Stimulated activated naive B cell treated with anti-CD40 and anti-IgM and Interleukin-4, amounts not matched to agents 10 μg/mL and 1 μg/mL and 100 μg/mL, for 72 hours (primary cell): ENCODE measurements at regions not wholly inside any gene's neighbourhood (a gene's known extent, or its start where the extent isn't known, plus 50 kb on each side); places are given as distances from the start of the nearest gene placed in this dataset.
"Not testable (repeated sequence)": the region's sequence is repeated elsewhere in the genome, so short reads cannot be mapped to it uniquely, and the experiment has no call there.

ENCODE experiments used
- ATAC-seq, 2 donors: fragments of 150-1000 bp; cut with Tn5 transposase; replicated peaks; 2 replicates each; pipeline ENCODE4 v1.10.0; 2021; ENCODE audit warnings: moderate library complexity in 1 of 2
- DNase-seq: peaks from one replicate; pipeline ENCODE4 v3.0.0; 2021
- H3K27ac Mint-ChIP-seq: one replicate; pipeline ENCODE4 v1.8.0; 2022; ENCODE audit warnings: mild to moderate bottlenecking, mixed read lengths
- H3K27me3 Mint-ChIP-seq, 2 donors: one replicate each; pipeline ENCODE4 v1.8.0; 2022; ENCODE audit warnings: mixed read lengths in 2 of 2
- H3K36me3 Mint-ChIP-seq, 2 donors: one replicate each; pipeline ENCODE4 v1.8.0; 2022; ENCODE audit warnings: mixed read lengths in 2 of 2, mild to moderate bottlenecking in 1 of 2
- H3K4me1 Mint-ChIP-seq, 2 donors: one replicate each; pipeline ENCODE4 v1.8.0; 2022; ENCODE audit warnings: mixed read lengths in 2 of 2, mild to moderate bottlenecking in 1 of 2
- H3K4me3 Mint-ChIP-seq, 2 donors: one replicate each; pipeline ENCODE4 v1.8.0; 2022; ENCODE audit warnings: mild to moderate bottlenecking in 2 of 2, mixed read lengths in 2 of 2, moderate library complexity in 1 of 2
- H3K9me3 Mint-ChIP-seq, 2 donors: one replicate each; pipeline ENCODE4 v1.8.0; 2022; ENCODE audit warnings: mixed read lengths in 2 of 2, mild to moderate bottlenecking in 1 of 2

- H3K27me3 Mint-ChIP-seq = peaks cover 0 to 2% of the 10 kb centered on the region in 2 donors
- DNase-seq (no peak), ATAC-seq (no peak)
- H3K36me3 Mint-ChIP-seq = no peaks in the 10 kb centered on the region
- H3K4me1 Mint-ChIP-seq = no peaks in the 10 kb centered on the region
- H3K27ac Mint-ChIP-seq = no peak overlapping the region
- no peak overlapping the region for H3K4me3 Mint-ChIP-seq
- H3K9me3 Mint-ChIP-seq = no peaks in the 10 kb centered on the region
These were observed 119.4 kb upstream of the F3 start for GRCh38 chr1:94660994-94661393.

GRCh38 chr1:94660258-94660657 lies 118.7 kb upstream of the F3 start:
- Mint-ChIP-seq H3K36me3 (no peaks in the 10 kb centered on the region), H3K27ac (no peak overlapping the region), H3K4me1 (no peaks in the 10 kb centered on the region), H3K4me3 (no peak overlapping the region), H3K9me3 (no peaks in the 10 kb centered on the region), H3K27me3 (peaks cover 0 to 3% of the 10 kb centered on the region in 2 donors)
- DNase-seq (no peak), ATAC-seq (no peak)

GRCh38 chr1:94659202-94659601 lies 117.6 kb upstream of the F3 start:
- not testable (repeated sequence) for H3K4me3 Mint-ChIP-seq, H3K27me3 Mint-ChIP-seq, H3K27ac Mint-ChIP-seq, H3K9me3 Mint-ChIP-seq, H3K4me1 Mint-ChIP-seq, ATAC-seq, DNase-seq, H3K36me3 Mint-ChIP-seq

GRCh38 chr1:94658221-94658620 lies 116.7 kb upstream of the F3 start:
- peaks cover 0 to 7% of the 10 kb centered on the region in 2 donors for H3K27me3 Mint-ChIP-seq
- H3K27ac Mint-ChIP-seq = no peak overlapping the region
- H3K4me1 Mint-ChIP-seq = no peaks in the 10 kb centered on the region
- H3K4me3 Mint-ChIP-seq = no peak overlapping the region
- no peaks in the 10 kb centered on the region for H3K9me3 Mint-ChIP-seq
- ATAC-seq (no peak), DNase-seq (no peak)
- no peaks in the 10 kb centered on the region for H3K36me3 Mint-ChIP-seq

- H3K27me3 Mint-ChIP-seq, H3K36me3 Mint-ChIP-seq, DNase-seq, H3K27ac Mint-ChIP-seq, H3K4me3 Mint-ChIP-seq, ATAC-seq, H3K4me1 Mint-ChIP-seq, H3K9me3 Mint-ChIP-seq: not testable (repeated sequence)
These were observed 116.2 kb upstream of the F3 start for GRCh38 chr1:94657776-94658175.

GRCh38 chr1:94656967-94657366 lies 115.4 kb upstream of the F3 start:
- no peak for DNase-seq
- no peak overlapping the region for H3K4me3 Mint-ChIP-seq
- no peak for ATAC-seq
- peaks cover 0 to 8% of the 10 kb centered on the region in 2 donors for H3K27me3 Mint-ChIP-seq
- no peaks in the 10 kb centered on the region for H3K4me1 Mint-ChIP-seq
- H3K36me3 Mint-ChIP-seq = no peaks in the 10 kb centered on the region
- H3K27ac Mint-ChIP-seq = no peak overlapping the region
- H3K9me3 Mint-ChIP-seq = no peaks in the 10 kb centered on the region

GRCh38 chr1:94654919-94655318 lies 113.4 kb upstream of the F3 start:
- no peak overlapping the region for H3K4me3 Mint-ChIP-seq
- ATAC-seq = no peak
- H3K4me1 Mint-ChIP-seq = no peaks in the 10 kb centered on the region
- no peak overlapping the region for H3K27ac Mint-ChIP-seq
- DNase-seq = no peak
- H3K27me3 Mint-ChIP-seq = peaks cover 8 to 13% of the 10 kb centered on the region in 2 donors
- H3K9me3 Mint-ChIP-seq = no peaks in the 10 kb centered on the region
- H3K36me3 Mint-ChIP-seq = no peaks in the 10 kb centered on the region

- Mint-ChIP-seq H3K4me3 (no peak overlapping the region), H3K27me3 (peaks cover 8 to 13% of the 10 kb centered on the region in 2 donors), H3K36me3 (no peaks in the 10 kb centered on the region), H3K27ac (no peak overlapping the region), H3K9me3 (no peaks in the 10 kb centered on the region), H3K4me1 (no peaks in the 10 kb centered on the region)
- DNase-seq (no peak), ATAC-seq (no peak)
These were observed 112.9 kb upstream of the F3 start for GRCh38 chr1:94654459-94654858.

GRCh38 chr1:94654031-94654430 lies 112.5 kb upstream of the F3 start:
- Mint-ChIP-seq H3K27me3 (peaks cover 8 to 13% of the 10 kb centered on the region in 2 donors), H3K27ac (no peak overlapping the region), H3K36me3 (no peaks in the 10 kb centered on the region), H3K4me3 (no peak overlapping the region), H3K9me3 (no peaks in the 10 kb centered on the region), H3K4me1 (no peaks in the 10 kb centered on the region)
- ATAC-seq (no peak), DNase-seq (no peak)

GRCh38 chr1:94653454-94653853 lies 111.9 kb upstream of the F3 start:
- H3K9me3 Mint-ChIP-seq = no peaks in the 10 kb centered on the region
- H3K27ac Mint-ChIP-seq = no peak overlapping the region
- no peaks in the 10 kb centered on the region for H3K36me3 Mint-ChIP-seq
- peaks cover 8 to 13% of the 10 kb centered on the region in 2 donors for H3K27me3 Mint-ChIP-seq
- ATAC-seq (no peak), DNase-seq (no peak)
- no peaks in the 10 kb centered on the region for H3K4me1 Mint-ChIP-seq
- no peak overlapping the region for H3K4me3 Mint-ChIP-seq

GRCh38 chr1:94651076-94651475 lies 109.5 kb upstream of the F3 start:
- Mint-ChIP-seq H3K9me3 (no peaks in the 10 kb centered on the region), H3K4me3 (no peak overlapping the region), H3K36me3 (no peaks in the 10 kb centered on the region), H3K4me1 (no peaks in the 10 kb centered on the region), H3K27ac (no peak overlapping the region), H3K27me3 (peaks cover 7 to 13% of the 10 kb centered on the region in 2 donors)
- ATAC-seq (no peak), DNase-seq (no peak)

GRCh38 chr1:94650301-94650700 lies 108.7 kb upstream of the F3 start:
- ATAC-seq (no peak), DNase-seq (no peak)
- Mint-ChIP-seq H3K27ac (no peak overlapping the region), H3K4me3 (no peak overlapping the region), H3K9me3 (no peaks in the 10 kb centered on the region), H3K36me3 (no peaks in the 10 kb centered on the region), H3K27me3 (peaks cover 5 to 13% of the 10 kb centered on the region in 2 donors), H3K4me1 (no peaks in the 10 kb centered on the region)

- DNase-seq (no peak), ATAC-seq (no peak)
- Mint-ChIP-seq H3K27ac (no peak overlapping the region), H3K4me1 (no peaks in the 10 kb centered on the region), H3K9me3 (no peaks in the 10 kb centered on the region), H3K4me3 (no peak overlapping the region), H3K36me3 (no peaks in the 10 kb centered on the region), H3K27me3 (peaks cover 3 to 13% of the 10 kb centered on the region in 2 donors)
These were observed 106.9 kb upstream of the F3 start for GRCh38 chr1:94648225-94649007.

GRCh38 chr1:94646786-94647555 lies 105.4 kb upstream of the F3 start:
- DNase-seq (no peak), ATAC-seq (no peak)
- Mint-ChIP-seq H3K36me3 (no peaks in the 10 kb centered on the region), H3K27ac (no peak overlapping the region), H3K27me3 (peaks cover 0 to 13% of the 10 kb centered on the region in 2 donors), H3K9me3 (no peaks in the 10 kb centered on the region), H3K4me1 (no peaks in the 10 kb centered on the region), H3K4me3 (no peak overlapping the region)

GRCh38 chr1:94646141-94646643 lies 104.6 kb upstream of the F3 start:
- Mint-ChIP-seq H3K9me3 (no peaks in the 10 kb centered on the region), H3K27ac (no peak overlapping the region), H3K27me3 (peaks cover 0 to 6% of the 10 kb centered on the region in 2 donors), H3K36me3 (no peaks in the 10 kb centered on the region), H3K4me3 (no peak overlapping the region), H3K4me1 (no peaks in the 10 kb centered on the region)
- no peak for ATAC-seq
- DNase-seq = no peak
